ENCODE measurements at regions not wholly inside any gene's neighbourhood (a gene's known extent, or its start where the extent isn't known, plus 50 kb on each side); places are given as distances from the start of the nearest gene placed in this dataset.

GRCh38 chr7:11988186-11988585 lies 156.2 kb upstream of the THSD7A start:
- DNase-seq (ENCODE audit: low read depth in 1 of 2, low spot score in 1 of 2), result no peak
- no peak overlapping the region for H3K27ac ChIP-seq (replicated peaks)
- no peaks in the 10 kb centered on the region for H3K27me3 ChIP-seq (ENCODE audit: insufficient read depth, poor library complexity, severe bottlenecking)
- TF ChIP-seq, protein P1, sequence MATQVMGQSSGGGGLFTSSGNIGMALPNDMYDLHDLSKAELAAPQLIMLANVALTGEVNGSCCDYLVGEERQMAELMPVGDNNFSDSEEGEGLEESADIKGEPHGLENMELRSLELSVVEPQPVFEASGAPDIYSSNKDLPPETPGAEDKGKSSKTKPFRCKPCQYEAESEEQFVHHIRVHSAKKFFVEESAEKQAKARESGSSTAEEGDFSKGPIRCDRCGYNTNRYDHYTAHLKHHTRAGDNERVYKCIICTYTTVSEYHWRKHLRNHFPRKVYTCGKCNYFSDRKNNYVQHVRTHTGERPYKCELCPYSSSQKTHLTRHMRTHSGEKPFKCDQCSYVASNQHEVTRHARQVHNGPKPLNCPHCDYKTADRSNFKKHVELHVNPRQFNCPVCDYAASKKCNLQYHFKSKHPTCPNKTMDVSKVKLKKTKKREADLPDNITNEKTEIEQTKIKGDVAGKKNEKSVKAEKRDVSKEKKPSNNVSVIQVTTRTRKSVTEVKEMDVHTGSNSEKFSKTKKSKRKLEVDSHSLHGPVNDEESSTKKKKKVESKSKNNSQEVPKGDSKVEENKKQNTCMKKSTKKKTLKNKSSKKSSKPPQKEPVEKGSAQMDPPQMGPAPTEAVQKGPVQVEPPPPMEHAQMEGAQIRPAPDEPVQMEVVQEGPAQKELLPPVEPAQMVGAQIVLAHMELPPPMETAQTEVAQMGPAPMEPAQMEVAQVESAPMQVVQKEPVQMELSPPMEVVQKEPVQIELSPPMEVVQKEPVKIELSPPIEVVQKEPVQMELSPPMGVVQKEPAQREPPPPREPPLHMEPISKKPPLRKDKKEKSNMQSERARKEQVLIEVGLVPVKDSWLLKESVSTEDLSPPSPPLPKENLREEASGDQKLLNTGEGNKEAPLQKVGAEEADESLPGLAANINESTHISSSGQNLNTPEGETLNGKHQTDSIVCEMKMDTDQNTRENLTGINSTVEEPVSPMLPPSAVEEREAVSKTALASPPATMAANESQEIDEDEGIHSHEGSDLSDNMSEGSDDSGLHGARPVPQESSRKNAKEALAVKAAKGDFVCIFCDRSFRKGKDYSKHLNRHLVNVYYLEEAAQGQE (IDR thresholded peaks at IDR 0.05; ENCODE audit: insufficient replicate concordance, low read depth), result no peak
- TF ChIP-seq, protein P2, sequence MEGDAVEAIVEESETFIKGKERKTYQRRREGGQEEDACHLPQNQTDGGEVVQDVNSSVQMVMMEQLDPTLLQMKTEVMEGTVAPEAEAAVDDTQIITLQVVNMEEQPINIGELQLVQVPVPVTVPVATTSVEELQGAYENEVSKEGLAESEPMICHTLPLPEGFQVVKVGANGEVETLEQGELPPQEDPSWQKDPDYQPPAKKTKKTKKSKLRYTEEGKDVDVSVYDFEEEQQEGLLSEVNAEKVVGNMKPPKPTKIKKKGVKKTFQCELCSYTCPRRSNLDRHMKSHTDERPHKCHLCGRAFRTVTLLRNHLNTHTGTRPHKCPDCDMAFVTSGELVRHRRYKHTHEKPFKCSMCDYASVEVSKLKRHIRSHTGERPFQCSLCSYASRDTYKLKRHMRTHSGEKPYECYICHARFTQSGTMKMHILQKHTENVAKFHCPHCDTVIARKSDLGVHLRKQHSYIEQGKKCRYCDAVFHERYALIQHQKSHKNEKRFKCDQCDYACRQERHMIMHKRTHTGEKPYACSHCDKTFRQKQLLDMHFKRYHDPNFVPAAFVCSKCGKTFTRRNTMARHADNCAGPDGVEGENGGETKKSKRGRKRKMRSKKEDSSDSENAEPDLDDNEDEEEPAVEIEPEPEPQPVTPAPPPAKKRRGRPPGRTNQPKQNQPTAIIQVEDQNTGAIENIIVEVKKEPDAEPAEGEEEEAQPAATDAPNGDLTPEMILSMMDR (IDR thresholded peaks at IDR 0.05; ENCODE audit: insufficient read depth, low read length), result no peak
- no peak for TF ChIP-seq POLR2AphosphoS5 (IDR thresholded peaks at IDR 0.05; ENCODE audit: low read depth)
- TF ChIP-seq GABPA (IDR thresholded peaks at IDR 0.05; ENCODE audit: low read depth), result no peak
- no peak for TF ChIP-seq SPI1 (IDR thresholded peaks at IDR 0.05; ENCODE audit: borderline replicate concordance, low read depth)
- H3K4me3 ChIP-seq (replicated peaks; ENCODE audit: insufficient read depth, low read length), result no peak overlapping the region

- no peak for TF ChIP-seq SPI1 (IDR thresholded peaks at IDR 0.05; ENCODE audit: borderline replicate concordance, low read depth)
- TF ChIP-seq, protein P1 (IDR thresholded peaks at IDR 0.05; ENCODE audit: insufficient replicate concordance, low read depth), result no peak
- TF ChIP-seq POLR2AphosphoS5 (IDR thresholded peaks at IDR 0.05; ENCODE audit: low read depth), result no peak
- no peak for TF ChIP-seq GABPA (IDR thresholded peaks at IDR 0.05; ENCODE audit: low read depth)
- TF ChIP-seq, protein P2 (IDR thresholded peaks at IDR 0.05; ENCODE audit: insufficient read depth, low read length), result no peak
- no peaks in the 10 kb centered on the region for H3K27me3 ChIP-seq (ENCODE audit: insufficient read depth, poor library complexity, severe bottlenecking)
- H3K4me3 ChIP-seq (replicated peaks; ENCODE audit: insufficient read depth, low read length), result no peak overlapping the region
- H3K27ac ChIP-seq (replicated peaks), result no peak overlapping the region
- no peak for DNase-seq (ENCODE audit: low read depth in 1 of 2, low spot score in 1 of 2)
Observed at GRCh38 chr7:12002428-12002827, 170.4 kb upstream of the THSD7A start.

DNA sequence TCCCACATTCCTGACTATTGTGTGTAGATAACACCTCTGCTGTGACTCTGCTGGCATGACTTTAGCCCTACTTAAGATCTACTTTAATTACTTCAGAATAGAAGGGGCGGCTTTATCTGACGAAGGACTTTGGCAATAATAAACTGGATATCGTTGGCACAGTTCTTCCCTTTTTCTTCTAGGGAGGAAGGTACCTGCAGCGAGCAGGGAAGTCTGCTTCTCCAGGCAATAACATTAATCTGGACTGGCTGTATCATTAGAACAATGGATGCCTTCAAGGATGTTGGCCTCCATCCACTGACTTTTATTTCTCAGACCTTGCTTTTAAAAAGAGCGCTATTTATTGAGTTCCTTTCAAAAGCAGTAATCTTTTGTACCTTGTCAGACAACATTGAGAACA lies 172.6 kb upstream of the THSD7A start:
- no peak for DNase-seq (ENCODE audit: low read depth in 1 of 2, low spot score in 1 of 2)
- H3K27me3 ChIP-seq (ENCODE audit: insufficient read depth, poor library complexity, severe bottlenecking), result no peaks in the 10 kb centered on the region
- no peak overlapping the region for H3K4me3 ChIP-seq (replicated peaks; ENCODE audit: insufficient read depth, low read length)
- TF ChIP-seq SPI1 (IDR thresholded peaks at IDR 0.05; ENCODE audit: borderline replicate concordance, low read depth) (no peak), POLR2AphosphoS5 (IDR thresholded peaks at IDR 0.05; ENCODE audit: low read depth) (no peak), GABPA (IDR thresholded peaks at IDR 0.05; ENCODE audit: low read depth) (no peak)
- TF ChIP-seq, protein P2 (IDR thresholded peaks at IDR 0.05; ENCODE audit: insufficient read depth, low read length), result no peak
- TF ChIP-seq, protein P1 (IDR thresholded peaks at IDR 0.05; ENCODE audit: insufficient replicate concordance, low read depth), result no peak
- H3K27ac ChIP-seq (replicated peaks), result no peak overlapping the region
